ENCODE measurements at regions not wholly inside any gene's neighbourhood (a gene's known extent, or its start where the extent isn't known, plus 50 kb on each side); places are given as distances from the start of the nearest gene placed in this dataset.
"Not testable (repeated sequence)": the region's sequence is repeated elsewhere in the genome, so short reads cannot be mapped to it uniquely, and the experiment has no call there.

DNA sequence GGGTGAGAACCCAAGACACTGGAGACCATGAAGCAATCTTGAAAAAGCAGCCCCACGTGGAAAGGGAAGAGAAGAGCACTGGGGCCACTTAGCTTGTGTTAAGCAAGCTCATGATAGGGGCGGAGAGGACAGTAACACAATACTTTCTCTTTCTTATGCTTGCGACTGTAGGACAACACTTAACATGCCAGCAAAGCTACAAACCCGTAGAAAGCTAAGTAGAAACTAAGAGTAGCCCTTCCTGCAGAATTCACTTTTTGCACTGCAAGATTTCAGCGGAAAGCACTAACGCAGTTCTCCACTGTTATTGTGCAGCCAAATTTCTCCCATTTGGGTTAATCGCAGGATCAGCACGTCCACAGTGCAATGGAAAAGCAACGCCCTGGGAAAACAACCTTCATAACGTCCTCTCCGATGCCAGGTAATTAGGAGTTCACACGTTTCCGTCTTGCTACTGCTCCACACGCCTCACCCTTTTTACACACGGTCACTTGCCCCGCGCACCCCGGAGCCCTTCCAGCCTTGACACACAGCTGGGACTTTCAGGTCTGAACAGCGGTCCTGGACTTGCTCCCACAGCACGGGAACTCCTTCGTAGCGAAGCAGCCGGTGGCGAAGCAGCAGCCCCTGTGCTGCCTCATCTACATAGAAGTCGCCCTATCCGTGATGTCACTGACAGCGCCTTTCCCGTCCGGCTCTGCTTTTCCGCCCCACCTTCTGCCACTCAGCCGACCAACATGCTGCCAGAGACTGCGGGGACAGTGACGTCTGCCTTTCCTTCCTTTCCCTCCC lies 148.6 kb downstream of the PPIAL4G start:
- peak; percentile 76 for DNase-seq (ENCODE audit: low spot score)

DNA sequence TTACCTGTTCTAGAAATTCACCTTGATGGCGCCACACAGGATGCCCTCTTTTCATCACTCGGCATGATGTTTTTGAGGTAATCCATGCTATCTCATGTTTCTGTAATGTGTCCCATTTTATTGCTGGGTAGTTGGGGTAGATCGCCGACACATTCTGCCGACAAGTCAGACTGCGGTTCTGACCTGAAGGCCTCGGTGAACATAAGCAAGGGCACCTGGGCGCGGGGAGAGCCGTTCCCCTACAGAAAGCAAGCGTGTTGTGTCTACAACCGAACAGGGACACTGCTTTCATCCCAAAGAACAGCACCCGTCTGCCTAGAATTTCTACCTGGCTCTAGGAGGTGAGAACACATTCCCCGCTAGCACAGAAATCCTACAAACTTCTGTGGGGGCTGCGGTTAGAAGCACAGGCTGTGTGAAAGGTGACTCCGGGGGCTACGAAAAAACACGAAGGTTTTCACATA lies 149.2 kb downstream of the PPIAL4G start:
- Histone ChIP-seq H3K4me1 (ENCODE audit: control insufficient read depth in 2 of 2, insufficient read depth in 1 of 2, low read depth in 1 of 2, low read length in 2 of 2) (peaks cover 0 to 3% of the 10 kb centered on the region in 2 donors), H3K36me3 (replicated peaks in 1 of 2; ENCODE audit: control insufficient read depth in 2 of 2, insufficient read depth in 2 of 2, low read length in 2 of 2) (no peaks in the 10 kb centered on the region), H4K8ac (ENCODE audit: low read depth, low read length) (no peak overlapping the region), H3K14ac (ENCODE audit: low read length) (no peak overlapping the region), H2BK12ac (ENCODE audit: low read length) (no peak overlapping the region), H3K4me3 (ENCODE audit: low read length in 2 of 2) (peak overlapping the region; percentile 53 to 79), H4K91ac (ENCODE audit: low read depth, low read length, poor library complexity) (no peak overlapping the region), H2AK5ac (ENCODE audit: low read depth, low read length) (no peak overlapping the region), H2BK5ac (ENCODE audit: low read length) (no peak overlapping the region), H2AFZ (ENCODE audit: low read length) (peak overlapping the region; percentile 91), H3K4me2 (ENCODE audit: insufficient read depth, low read length, poor library complexity, severe bottlenecking) (peak overlapping the region; percentile 79), H3K9me3 (replicated peaks in 1 of 2; ENCODE audit: control insufficient read depth in 2 of 2, insufficient read depth in 1 of 2, low read depth in 1 of 2, low read length in 2 of 2) (no peaks in the 10 kb centered on the region), H2BK120ac (ENCODE audit: low read depth, low read length) (no peak overlapping the region), H3K27ac (replicated peaks; ENCODE audit: low read length) (no peak overlapping the region), H3K79me1 (ENCODE audit: low read depth, low read length) (no peaks in the 10 kb centered on the region), H3K23ac (ENCODE audit: low read depth, low read length, poor library complexity) (no peak overlapping the region), H2BK15ac (ENCODE audit: low read length) (no peak overlapping the region), H3K27me3 (ENCODE audit: control insufficient read depth in 3 of 3, insufficient read depth in 3 of 3, low read depth in 1 of 3, low read length in 3 of 3) (peaks cover 0 to 21% (median 0%) of the 10 kb centered on the region in 3 experiments), H3K18ac (ENCODE audit: low read length) (no peak overlapping the region), H3K4ac (ENCODE audit: low read length) (no peak overlapping the region), H3K9ac (ENCODE audit: low read depth, low read length, poor library complexity) (no peak overlapping the region)
- WGBS, 2 donors (ENCODE audit: extremely low coverage in 2 of 2, insufficient read length in 2 of 2, insufficient replicate concordance in 1 of 2) = no CpG with 5 or more reads among the region's 18 CpGs
- DNase-seq (ENCODE audit: low spot score) = no peak

More for the DNA sequence above, 148.6 kb downstream of the PPIAL4G start:
- Histone ChIP-seq H3K9me3 (replicated peaks in 1 of 2; ENCODE audit: control insufficient read depth in 2 of 2, insufficient read depth in 1 of 2, low read depth in 1 of 2, low read length in 2 of 2) (no peaks in the 10 kb centered on the region), H2BK120ac (ENCODE audit: low read depth, low read length) (no peak overlapping the region), H3K4me3 (ENCODE audit: low read length in 2 of 2) (peak overlapping the region; percentile 53 to 79), H2BK12ac (ENCODE audit: low read length) (no peak overlapping the region), H3K4me2 (ENCODE audit: insufficient read depth, low read length, poor library complexity, severe bottlenecking) (peak overlapping the region; percentile 79), H2BK15ac (ENCODE audit: low read length) (no peak overlapping the region), H3K4me1 (ENCODE audit: control insufficient read depth in 2 of 2, insufficient read depth in 1 of 2, low read depth in 1 of 2, low read length in 2 of 2) (peaks cover 0 to 3% of the 10 kb centered on the region in 2 donors), H3K9ac (ENCODE audit: low read depth, low read length, poor library complexity) (peak overlapping the region; percentile 85), H4K8ac (ENCODE audit: low read depth, low read length) (no peak overlapping the region), H3K27ac (replicated peaks; ENCODE audit: low read length) (peak overlapping the region; percentile 66), H3K79me1 (ENCODE audit: low read depth, low read length) (no peaks in the 10 kb centered on the region), H3K27me3 (ENCODE audit: control insufficient read depth in 3 of 3, insufficient read depth in 3 of 3, low read depth in 1 of 3, low read length in 3 of 3) (peaks cover 0 to 21% (median 0%) of the 10 kb centered on the region in 3 experiments), H3K4ac (ENCODE audit: low read length) (no peak overlapping the region), H2BK5ac (ENCODE audit: low read length) (peak overlapping the region; percentile 96), H4K91ac (ENCODE audit: low read depth, low read length, poor library complexity) (no peak overlapping the region), H3K36me3 (replicated peaks in 1 of 2; ENCODE audit: control insufficient read depth in 2 of 2, insufficient read depth in 2 of 2, low read length in 2 of 2) (no peaks in the 10 kb centered on the region), H3K14ac (ENCODE audit: low read length) (no peak overlapping the region), H2AFZ (ENCODE audit: low read length) (peak overlapping the region; percentile 91), H3K18ac (ENCODE audit: low read length) (peak overlapping the region; percentile 69), H3K23ac (ENCODE audit: low read depth, low read length, poor library complexity) (peak overlapping the region; percentile 95), H2AK5ac (ENCODE audit: low read depth, low read length) (no peak overlapping the region)
- WGBS, 2 donors (ENCODE audit: extremely low coverage in 2 of 2, insufficient read length in 2 of 2, insufficient replicate concordance in 1 of 2) = no CpG with 5 or more reads among the region's 33 CpGs

GRCh38 chr1:148328884-148329283 lies 154.2 kb downstream of the PPIAL4G start:
- DNase-seq (ENCODE audit: low spot score) = no peak

DNA sequence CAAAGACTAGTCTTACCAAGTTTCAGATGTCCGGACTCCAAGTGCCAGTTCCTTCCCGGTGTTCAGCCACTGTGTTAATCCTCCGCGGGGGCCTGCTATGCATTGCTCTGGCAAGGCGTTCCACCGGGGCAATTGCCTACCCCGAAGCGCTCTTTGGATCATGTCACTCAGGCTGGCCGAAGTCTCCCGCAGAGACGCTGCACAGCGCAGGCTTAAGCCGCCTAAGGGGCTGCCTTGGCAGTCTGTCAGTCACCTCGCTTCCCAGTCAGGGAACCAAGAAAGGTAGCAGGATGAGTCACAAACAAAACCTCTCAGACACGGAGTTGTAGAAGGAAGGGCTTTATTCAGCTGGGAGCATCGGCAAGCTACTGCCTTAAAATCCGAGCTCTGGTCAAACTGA lies 158.1 kb downstream of the PPIAL4G start:
- H2BK120ac ChIP-seq (ENCODE audit: low read depth, low read length); DNase-seq (ENCODE audit: low spot score); H3K79me1 ChIP-seq (ENCODE audit: low read depth, low read length); H2BK12ac ChIP-seq (ENCODE audit: low read length); H2AFZ ChIP-seq (ENCODE audit: low read length); H3K4me1 ChIP-seq (ENCODE audit: control insufficient read depth in 2 of 2, insufficient read depth in 1 of 2, low read depth in 1 of 2, low read length in 2 of 2); H3K4ac ChIP-seq (ENCODE audit: low read length); H2BK5ac ChIP-seq (ENCODE audit: low read length); H3K4me2 ChIP-seq (ENCODE audit: insufficient read depth, low read length, poor library complexity, severe bottlenecking); H4K8ac ChIP-seq (ENCODE audit: low read depth, low read length); H2AK5ac ChIP-seq (ENCODE audit: low read depth, low read length); H3K14ac ChIP-seq (ENCODE audit: low read length); H3K9me3 ChIP-seq (replicated peaks in 1 of 2; ENCODE audit: control insufficient read depth in 2 of 2, insufficient read depth in 1 of 2, low read depth in 1 of 2, low read length in 2 of 2); H3K9ac ChIP-seq (ENCODE audit: low read depth, low read length, poor library complexity); H3K36me3 ChIP-seq (replicated peaks in 1 of 2; ENCODE audit: control insufficient read depth in 2 of 2, insufficient read depth in 2 of 2, low read length in 2 of 2); H3K23ac ChIP-seq (ENCODE audit: low read depth, low read length, poor library complexity); H3K27ac ChIP-seq (replicated peaks; ENCODE audit: low read length); H3K18ac ChIP-seq (ENCODE audit: low read length); H2BK15ac ChIP-seq (ENCODE audit: low read length); H4K91ac ChIP-seq (ENCODE audit: low read depth, low read length, poor library complexity); H3K27me3 ChIP-seq (ENCODE audit: control insufficient read depth in 3 of 3, insufficient read depth in 3 of 3, low read depth in 1 of 3, low read length in 3 of 3): not testable (repeated sequence)
- peak overlapping the region in 1 of 2 donors; percentile 26 for H3K4me3 ChIP-seq (ENCODE audit: low read length in 2 of 2)
- no CpG with 5 or more reads among the region's 17 CpGs for WGBS, 2 donors (ENCODE audit: extremely low coverage in 2 of 2, insufficient read length in 2 of 2, insufficient replicate concordance in 1 of 2)

More at GRCh38 chr1:148328884-148329283, 154.2 kb downstream of the PPIAL4G start:
- Histone ChIP-seq H2BK12ac (ENCODE audit: low read length) (no peak overlapping the region), H4K8ac (ENCODE audit: low read depth, low read length) (no peak overlapping the region), H3K4me2 (ENCODE audit: insufficient read depth, low read length, poor library complexity, severe bottlenecking) (no peak overlapping the region), H3K4ac (ENCODE audit: low read length) (no peak overlapping the region), H3K4me3 (ENCODE audit: low read length in 2 of 2) (no peak overlapping the region), H2BK5ac (ENCODE audit: low read length) (no peak overlapping the region), H2AFZ (ENCODE audit: low read length) (no peak overlapping the region), H2AK5ac (ENCODE audit: low read depth, low read length) (no peak overlapping the region), H3K27ac (replicated peaks; ENCODE audit: low read length) (no peak overlapping the region), H3K9ac (ENCODE audit: low read depth, low read length, poor library complexity) (no peak overlapping the region), H3K36me3 (replicated peaks in 1 of 2; ENCODE audit: control insufficient read depth in 2 of 2, insufficient read depth in 2 of 2, low read length in 2 of 2) (no peaks in the 10 kb centered on the region), H3K79me1 (ENCODE audit: low read depth, low read length) (no peaks in the 10 kb centered on the region), H2BK120ac (ENCODE audit: low read depth, low read length) (no peak overlapping the region), H3K23ac (ENCODE audit: low read depth, low read length, poor library complexity) (peak overlapping the region; percentile 43), H4K91ac (ENCODE audit: low read depth, low read length, poor library complexity) (no peak overlapping the region), H3K14ac (ENCODE audit: low read length) (no peak overlapping the region), H3K18ac (ENCODE audit: low read length) (no peak overlapping the region), H3K9me3 (replicated peaks in 1 of 2; ENCODE audit: control insufficient read depth in 2 of 2, insufficient read depth in 1 of 2, low read depth in 1 of 2, low read length in 2 of 2) (no peaks in the 10 kb centered on the region), H2BK15ac (ENCODE audit: low read length) (no peak overlapping the region), H3K4me1 (ENCODE audit: control insufficient read depth in 2 of 2, insufficient read depth in 1 of 2, low read depth in 1 of 2, low read length in 2 of 2) (peaks cover 0 to 2% of the 10 kb centered on the region in 2 donors), H3K27me3 (ENCODE audit: control insufficient read depth in 3 of 3, insufficient read depth in 3 of 3, low read depth in 1 of 3, low read length in 3 of 3) (peaks cover 0 to 18% (median 0%) of the 10 kb centered on the region in 3 experiments)
- WGBS, 2 donors (ENCODE audit: extremely low coverage in 2 of 2, insufficient read length in 2 of 2, insufficient replicate concordance in 1 of 2) = no CpG with 5 or more reads among the region's 26 CpGs

All from neuronal stem cell (in vitro differentiated cells).